Mucosa of stomach (tissue), 1 donor: ENCODE measurements at regions not wholly inside any gene's neighbourhood (a gene's known extent, or its start where the extent isn't known, plus 50 kb on each side); places are given as distances from the start of the nearest gene placed in this dataset.
"Not testable (repeated sequence)": the region's sequence is repeated elsewhere in the genome, so short reads cannot be mapped to it uniquely, and the experiment has no call there.

Source experiments
- H3K27me3 ChIP-seq: one replicate; pipeline ENCODE4 v1.7.0; 2013; ENCODE audit warnings: mild to moderate bottlenecking, low read length; ENCODE audit not compliant: control insufficient read depth, insufficient read depth
- H3K36me3 ChIP-seq: one replicate; pipeline ENCODE4 v1.7.0; 2013; ENCODE audit warnings: low read length; ENCODE audit not compliant: control insufficient read depth, insufficient read depth
- H3K4me1 ChIP-seq: one replicate; pipeline ENCODE4 v1.7.0; 2013; ENCODE audit warnings: mild to moderate bottlenecking, low read length; ENCODE audit not compliant: control insufficient read depth, insufficient read depth
- H3K4me3 ChIP-seq: one replicate; pipeline ENCODE4 v1.7.0; 2013; ENCODE audit warnings: low read length
- H3K9ac ChIP-seq: one replicate; pipeline ENCODE4 v1.7.0; 2013; ENCODE audit warnings: mild to moderate bottlenecking, low read length, moderate library complexity
- H3K9me3 ChIP-seq: one replicate; pipeline ENCODE4 v1.7.0; 2013; ENCODE audit warnings: mild to moderate bottlenecking, low read length, moderate library complexity; ENCODE audit not compliant: control insufficient read depth
- donor health status: Pancreatic carcinoma.

DNA sequence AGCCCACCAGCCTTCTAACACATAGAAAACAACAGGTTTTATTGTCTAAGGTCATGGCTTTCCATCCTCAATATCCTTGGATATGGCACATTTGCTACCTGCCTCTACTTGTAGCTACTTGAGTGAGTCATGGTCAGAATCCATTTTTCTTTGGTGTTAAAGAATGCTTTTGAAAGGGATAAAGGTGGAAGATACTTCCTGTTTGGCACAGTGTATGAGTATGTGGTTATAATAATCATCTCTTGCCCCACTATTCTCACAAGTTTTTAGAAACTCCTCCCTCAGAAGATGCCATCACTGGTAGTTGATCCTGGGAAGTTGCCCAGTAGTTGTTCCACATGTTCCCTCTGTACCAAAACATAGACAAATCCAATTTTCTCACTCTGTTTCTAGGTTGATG lies 508.6 kb upstream of the IL12A start:
- Histone ChIP-seq H3K9ac (no peak overlapping the region), H3K36me3 (no peaks in the 10 kb centered on the region), H3K9me3 (no peaks in the 10 kb centered on the region), H3K27me3 (no peaks in the 10 kb centered on the region), H3K4me3 (no peak overlapping the region), H3K4me1 (no peaks in the 10 kb centered on the region)

- Histone ChIP-seq H3K9me3 (no peaks in the 10 kb centered on the region), H3K4me3 (no peak overlapping the region), H3K27me3 (no peaks in the 10 kb centered on the region), H3K4me1 (no peaks in the 10 kb centered on the region), H3K36me3 (no peaks in the 10 kb centered on the region), H3K9ac (no peak overlapping the region)
Measured at GRCh38 chr3:159482241-159482993, 506.2 kb upstream of the IL12A start.

DNA sequence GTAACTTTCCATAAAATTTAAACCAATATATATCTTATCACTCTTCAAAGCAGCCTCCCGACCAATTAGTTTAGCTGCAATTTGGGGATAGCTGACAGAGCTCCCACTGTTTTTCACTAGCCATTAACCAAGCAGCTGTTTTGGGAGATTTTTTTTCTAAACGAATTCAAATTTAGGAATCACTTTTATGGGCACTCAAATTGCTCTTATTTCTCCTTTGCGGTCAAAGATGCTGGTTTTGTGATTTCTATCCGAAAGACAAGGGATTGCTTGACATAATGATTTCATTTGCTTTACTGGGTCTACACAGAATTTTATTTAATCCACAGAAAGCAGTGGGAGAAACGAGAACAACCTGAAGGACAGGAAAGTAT lies 505.7 kb upstream of the IL12A start:
- H3K27me3 ChIP-seq: no peaks in the 10 kb centered on the region
- no peak overlapping the region for H3K4me3 ChIP-seq
- no peaks in the 10 kb centered on the region for H3K9me3 ChIP-seq
- H3K36me3 ChIP-seq: no peaks in the 10 kb centered on the region
- no peak overlapping the region for H3K9ac ChIP-seq
- no peaks in the 10 kb centered on the region for H3K4me1 ChIP-seq

DNA sequence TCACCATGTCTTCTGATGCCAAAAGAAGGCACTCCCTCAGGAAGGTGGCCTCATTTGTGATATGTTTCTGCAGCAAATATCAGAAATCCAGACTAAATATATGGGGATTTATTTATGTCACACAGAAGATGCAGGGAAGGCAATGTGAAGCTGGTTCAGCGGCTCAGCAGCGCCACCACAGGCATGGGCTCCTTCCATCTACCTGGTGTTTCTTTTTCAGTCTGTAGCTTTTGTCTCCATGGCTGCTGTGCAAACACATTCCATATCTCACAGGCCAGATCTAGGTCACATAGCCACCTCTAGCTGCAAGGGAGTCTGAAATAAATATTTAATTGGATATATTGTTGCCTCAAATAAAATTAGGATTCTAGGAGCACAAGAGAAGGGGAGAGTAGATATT lies 502.1 kb upstream of the IL12A start:
- no peaks in the 10 kb centered on the region for H3K36me3 ChIP-seq

DNA sequence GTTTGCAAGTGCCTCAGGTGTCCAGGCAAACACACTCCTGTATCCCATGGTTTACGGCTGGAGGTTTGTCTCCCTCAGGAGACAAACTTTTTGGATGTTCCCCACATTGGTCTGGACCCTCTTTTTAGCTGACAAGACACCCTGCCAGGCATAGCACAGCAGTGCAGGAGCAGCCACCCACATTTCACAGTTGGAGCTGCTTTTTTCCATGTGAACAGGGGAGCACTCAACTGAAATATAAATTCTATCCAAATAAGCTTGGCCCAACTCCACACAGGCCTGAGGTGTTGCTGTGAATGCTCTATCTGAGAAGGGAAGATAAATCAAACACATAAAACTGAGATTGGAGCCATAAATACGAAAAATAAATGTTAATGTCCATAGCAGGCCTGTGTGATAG lies 501.3 kb upstream of the IL12A start:
- Histone ChIP-seq H3K4me1 (no peaks in the 10 kb centered on the region), H3K36me3 (no peaks in the 10 kb centered on the region), H3K9me3 (no peaks in the 10 kb centered on the region), H3K4me3 (no peak overlapping the region), H3K27me3 (no peaks in the 10 kb centered on the region), H3K9ac (no peak overlapping the region)

More for the DNA sequence above, 502.1 kb upstream of the IL12A start:
- Histone ChIP-seq H3K9me3 (no peaks in the 10 kb centered on the region), H3K4me1 (no peaks in the 10 kb centered on the region), H3K9ac (no peak overlapping the region), H3K27me3 (no peaks in the 10 kb centered on the region), H3K4me3 (no peak overlapping the region)

GRCh38 chr3:159488602-159489001 lies 500.0 kb upstream of the IL12A start:
- Histone ChIP-seq H3K4me3 (no peak overlapping the region), H3K9ac (no peak overlapping the region), H3K9me3 (no peaks in the 10 kb centered on the region), H3K4me1 (no peaks in the 10 kb centered on the region), H3K27me3 (no peaks in the 10 kb centered on the region), H3K36me3 (no peaks in the 10 kb centered on the region)

GRCh38 chr3:159497361-159497760 lies 491.3 kb upstream of the IL12A start:
- H3K4me1 ChIP-seq: no peaks in the 10 kb centered on the region
- no peak overlapping the region for H3K4me3 ChIP-seq
- no peaks in the 10 kb centered on the region for H3K9me3 ChIP-seq
- H3K36me3 ChIP-seq: no peaks in the 10 kb centered on the region
- H3K9ac ChIP-seq: no peak overlapping the region
- no peaks in the 10 kb centered on the region for H3K27me3 ChIP-seq

DNA sequence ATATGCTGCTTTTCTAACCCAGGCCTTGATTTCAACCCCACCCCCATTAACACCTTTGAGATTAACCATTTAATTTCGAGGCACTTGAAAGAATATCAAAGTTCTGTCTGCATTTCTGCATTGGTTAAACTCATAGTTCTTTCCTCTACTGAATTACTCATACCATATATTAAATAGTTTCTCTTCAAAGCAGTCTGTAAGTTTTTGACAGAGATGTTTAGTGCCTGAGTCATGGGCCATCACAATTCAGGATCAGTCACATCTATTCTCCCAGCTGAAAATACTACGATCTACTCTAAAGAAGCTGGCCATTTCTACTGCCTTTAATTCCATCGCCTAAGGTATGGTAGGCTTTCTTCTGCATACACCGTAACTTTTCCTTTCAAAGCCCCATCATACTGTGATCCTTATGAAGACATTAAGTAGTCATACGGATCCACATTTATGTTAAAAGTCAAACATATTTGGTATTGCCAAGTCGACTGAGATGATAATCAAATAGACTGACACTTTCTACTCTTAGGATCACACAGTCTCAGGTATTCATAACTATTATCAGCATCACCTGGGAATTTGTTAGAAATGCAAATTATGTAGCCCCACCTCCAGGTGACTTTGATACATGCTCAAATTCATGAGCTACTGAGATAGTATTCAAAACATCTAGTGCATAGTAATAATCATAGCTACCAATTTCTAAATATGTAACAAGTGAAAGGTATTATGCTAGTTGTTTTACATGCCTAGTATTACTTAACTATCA lies 489.4 kb upstream of the IL12A start:
- no peak overlapping the region for H3K9ac ChIP-seq
- no peaks in the 10 kb centered on the region for H3K36me3 ChIP-seq
- H3K4me1 ChIP-seq: no peaks in the 10 kb centered on the region
- no peaks in the 10 kb centered on the region for H3K27me3 ChIP-seq
- H3K9me3 ChIP-seq: no peaks in the 10 kb centered on the region
- no peak overlapping the region for H3K4me3 ChIP-seq

DNA sequence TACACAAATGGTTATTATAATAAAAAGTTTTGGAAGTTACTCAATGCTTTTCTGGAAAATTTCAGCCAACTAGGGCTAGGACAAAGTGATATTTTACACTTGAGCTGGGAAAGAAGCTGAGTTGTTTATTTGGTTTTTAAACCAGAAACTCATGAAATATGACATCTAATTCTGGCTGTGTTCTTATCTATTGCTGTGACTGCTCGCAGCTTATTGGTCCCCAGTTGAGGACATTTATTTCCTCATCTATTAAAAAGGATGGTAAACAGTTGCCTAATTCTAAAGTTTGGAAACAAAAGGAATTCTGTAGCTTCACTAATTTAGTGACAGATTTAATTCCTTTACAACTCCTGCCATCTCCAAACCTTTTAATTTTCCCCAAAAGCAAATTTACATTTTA lies 487.6 kb upstream of the IL12A start:
- Histone ChIP-seq H3K9ac (no peak overlapping the region), H3K27me3 (no peaks in the 10 kb centered on the region), H3K4me3 (no peak overlapping the region), H3K4me1 (no peaks in the 10 kb centered on the region), H3K36me3 (no peaks in the 10 kb centered on the region), H3K9me3 (no peaks in the 10 kb centered on the region)

DNA sequence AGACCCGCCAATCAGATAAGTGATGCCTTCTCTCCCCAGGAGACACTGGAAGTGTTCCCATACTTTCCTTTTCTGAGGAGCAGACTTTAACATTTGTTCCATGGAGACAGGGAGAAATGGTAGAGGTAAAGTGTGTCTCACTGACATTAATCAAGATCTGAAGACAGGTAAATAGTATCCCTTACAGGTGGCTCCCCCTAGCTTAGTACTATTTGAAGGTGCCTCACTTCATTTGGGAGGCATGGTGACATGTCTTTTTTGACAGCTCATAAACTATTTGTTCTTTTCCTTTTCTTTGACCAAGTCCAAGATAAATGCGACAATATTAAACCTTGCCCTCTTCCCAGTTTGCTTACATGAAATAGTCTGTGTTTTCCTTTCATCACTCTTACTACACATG lies 485.6 kb upstream of the IL12A start:
- Histone ChIP-seq H3K27me3 (no peaks in the 10 kb centered on the region), H3K4me1 (no peaks in the 10 kb centered on the region), H3K9me3 (no peaks in the 10 kb centered on the region), H3K9ac (no peak overlapping the region), H3K36me3 (no peaks in the 10 kb centered on the region), H3K4me3 (no peak overlapping the region)

DNA sequence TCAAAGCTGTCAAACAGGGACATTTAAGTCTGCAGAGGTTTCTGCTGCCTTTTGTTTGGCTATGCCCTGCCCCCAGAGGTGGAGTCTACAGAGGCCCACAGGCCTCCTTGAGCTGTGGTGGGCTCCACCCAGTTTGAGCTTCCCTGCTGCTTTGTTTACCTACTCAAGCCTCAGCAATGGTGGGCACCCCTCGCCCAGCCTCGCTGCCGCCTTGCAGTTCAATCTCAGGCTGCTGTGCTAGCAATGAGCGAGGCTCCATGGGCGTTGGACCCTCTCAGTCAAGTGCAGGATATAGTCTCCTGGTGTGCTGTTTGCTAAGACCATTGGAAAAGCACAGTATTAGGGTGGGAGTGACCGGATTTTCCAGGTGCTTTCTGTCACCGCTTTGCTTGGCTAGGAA lies 477.6 kb upstream of the IL12A start:
- not testable (repeated sequence) for H3K9me3 ChIP-seq, H3K27me3 ChIP-seq, H3K9ac ChIP-seq, H3K36me3 ChIP-seq, H3K4me1 ChIP-seq, H3K4me3 ChIP-seq

GRCh38 chr3:159513444-159513843 lies 475.2 kb upstream of the IL12A start:
- H3K9ac ChIP-seq: no peak overlapping the region
- H3K4me1 ChIP-seq: no peaks in the 10 kb centered on the region
- H3K9me3 ChIP-seq: no peaks in the 10 kb centered on the region
- no peak overlapping the region for H3K4me3 ChIP-seq
- no peaks in the 10 kb centered on the region for H3K36me3 ChIP-seq
- H3K27me3 ChIP-seq: no peaks in the 10 kb centered on the region
